Uterus (tissue), 2 donors: ENCODE measurements at regions not wholly inside any gene's neighbourhood (a gene's known extent, or its start where the extent isn't known, plus 50 kb on each side); places are given as distances from the start of the nearest gene placed in this dataset.

ENCODE experiments used
- CTCF ChIP-seq, 4 experiments: fragments of 200-600 bp in 2 of 4; fragments of 450-650 bp in 2 of 4; sonication (generic) in 2 of 4; IDR thresholded peaks; one replicate each; pipeline ENCODE4 v1.5.1; 2016 to 2019; ENCODE audit warnings: antibody characterized with exemption in 4 of 4, mild to moderate bottlenecking in 2 of 4, moderate library complexity in 1 of 4
- POLR2A ChIP-seq, 2 donors: fragments of 450-650 bp; IDR thresholded peaks; one replicate each; pipeline ENCODE4 v1.6.1; 2016; ENCODE audit warnings: antibody characterized with exemption in 2 of 2, mild to moderate bottlenecking in 1 of 2, moderate library complexity in 1 of 2

DNA sequence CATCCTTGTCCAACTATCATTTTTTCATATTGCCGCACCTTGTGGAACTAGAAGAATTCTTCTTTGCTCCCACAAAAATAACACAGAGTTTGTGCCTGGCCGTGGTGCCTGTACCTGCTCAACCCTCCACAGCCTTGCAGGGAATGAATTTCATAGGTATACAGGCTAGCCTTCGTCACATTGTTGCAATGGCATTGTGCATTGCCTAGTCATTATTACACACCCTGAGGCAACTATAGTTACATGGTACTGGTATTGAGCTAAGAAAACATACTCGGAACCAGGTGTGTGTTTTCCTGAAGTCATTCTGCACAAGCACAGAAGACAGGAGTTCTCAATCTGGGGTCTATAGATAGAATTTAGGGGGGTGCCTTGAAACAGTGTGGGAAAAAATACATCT is 188.0 kb upstream of the CTAGE1 start:
- TF ChIP-seq POLR2A (IDR thresholded peaks at IDR 0.05) (no peak), CTCF (IDR thresholded peaks at IDR 0.05) (no peak)
